ENCODE measurements at regions not wholly inside any gene's neighbourhood (a gene's known extent, or its start where the extent isn't known, plus 50 kb on each side); places are given as distances from the start of the nearest gene placed in this dataset.

GRCh38 chr21:23712166-23712565, 1895.1 kb downstream of the MRPL39 start:
- H3K4me1 ChIP-seq (ENCODE audit: control insufficient read depth in 4 of 4, insufficient read depth in 4 of 4, low read length in 3 of 4) = no peaks in the 10 kb centered on the region
- H3K36me3 ChIP-seq (ENCODE audit: control insufficient read depth in 4 of 4, insufficient read depth in 3 of 4, low read depth in 1 of 4, low read length in 3 of 4) = no peaks in the 10 kb centered on the region
- peaks cover 0 to 3% (median 0%) of the 10 kb centered on the region in 4 donors for H3K27me3 ChIP-seq (ENCODE audit: control insufficient read depth in 4 of 4, insufficient read depth in 4 of 4, low read length in 3 of 4)
- H3K4me3 ChIP-seq (ENCODE audit: low read depth in 1 of 3, low read length in 3 of 3) = no peak overlapping the region
- TF ChIP-seq EGR1 (IDR thresholded peaks at IDR 0.05; ENCODE audit: low read depth in 2 of 2) (no peak), RAD21 (IDR thresholded peaks at IDR 0.05) (no peak), ZBTB33 (IDR thresholded peaks at IDR 0.05) (no peak), GABPA (IDR thresholded peaks at IDR 0.05 in 1 of 2, conservative IDR thresholded peaks at IDR 0.05 in 1 of 2) (no peak), SP1 (IDR thresholded peaks at IDR 0.05) (no peak)
- WGBS = 52% methylated on average over 1 of the region's 1 CpG
- no peak overlapping the region for H3K27ac ChIP-seq (ENCODE audit: low read depth in 1 of 2, low read length in 2 of 2)
- H3K9ac ChIP-seq (ENCODE audit: low read depth in 1 of 2, low read length in 2 of 2) = no peak overlapping the region
- H3K9me3 ChIP-seq (ENCODE audit: control insufficient read depth in 4 of 4, low read length in 3 of 4) = no peaks in the 10 kb centered on the region
- no peak for DNase-seq (ENCODE audit: low spot score)

GRCh38 chr21:23706431-23706830, 1900.8 kb downstream of the MRPL39 start:
- Histone ChIP-seq H3K9ac (ENCODE audit: low read depth in 1 of 2, low read length in 2 of 2) (no peak overlapping the region), H3K4me1 (ENCODE audit: control insufficient read depth in 4 of 4, insufficient read depth in 4 of 4, low read length in 3 of 4) (no peaks in the 10 kb centered on the region), H3K9me3 (ENCODE audit: control insufficient read depth in 4 of 4, low read length in 3 of 4) (no peaks in the 10 kb centered on the region), H3K4me3 (ENCODE audit: low read depth in 1 of 3, low read length in 3 of 3) (no peak overlapping the region), H3K27me3 (ENCODE audit: control insufficient read depth in 4 of 4, insufficient read depth in 4 of 4, low read length in 3 of 4) (no peaks in the 10 kb centered on the region), H3K27ac (ENCODE audit: low read depth in 1 of 2, low read length in 2 of 2) (no peak overlapping the region), H3K36me3 (ENCODE audit: control insufficient read depth in 4 of 4, insufficient read depth in 3 of 4, low read depth in 1 of 4, low read length in 3 of 4) (no peaks in the 10 kb centered on the region)
- no peak for TF ChIP-seq RXRA (IDR thresholded peaks at IDR 0.05)
- no peak for TF ChIP-seq FOXA1 (IDR thresholded peaks at IDR 0.05)
- TF ChIP-seq TAF1 (conservative IDR thresholded peaks at IDR 0.05) = no peak
- TF ChIP-seq GABPA (IDR thresholded peaks at IDR 0.05 in 1 of 2, conservative IDR thresholded peaks at IDR 0.05 in 1 of 2) = no peak
- TF ChIP-seq HNF4A (conservative IDR thresholded peaks at IDR 0.05) = no peak
- no peak for TF ChIP-seq NR2F2 (IDR thresholded peaks at IDR 0.05)
- no peak for TF ChIP-seq HNF4G (IDR thresholded peaks at IDR 0.05)
- no peak for TF ChIP-seq FOXA2 (IDR thresholded peaks at IDR 0.05)
- no peak for TF ChIP-seq EGR1 (IDR thresholded peaks at IDR 0.05; ENCODE audit: low read depth in 2 of 2)
- no peak for TF ChIP-seq MAX (IDR thresholded peaks at IDR 0.05)
- TF ChIP-seq REST (IDR thresholded peaks at IDR 0.05) = no peak
- TF ChIP-seq JUND (IDR thresholded peaks at IDR 0.05) = no peak
- TF ChIP-seq SP1 (IDR thresholded peaks at IDR 0.05) = no peak
- no peak for TF ChIP-seq RAD21 (IDR thresholded peaks at IDR 0.05)
- no peak for TF ChIP-seq CTCF (IDR thresholded peaks at IDR 0.05; ENCODE audit: low read depth, low read length, missing input control)
- TF ChIP-seq ATF3 (IDR thresholded peaks at IDR 0.05) = no peak
- no peak for TF ChIP-seq YY1 (IDR thresholded peaks at IDR 0.05)
- TF ChIP-seq ZBTB33 (IDR thresholded peaks at IDR 0.05) = no peak
- DNase-seq (ENCODE audit: low spot score) = no peak
- 70% methylated on average over 2 of the region's 2 CpGs for WGBS
